ENCODE measurements at regions not wholly inside any gene's neighbourhood (a gene's known extent, or its start where the extent isn't known, plus 50 kb on each side); places are given as distances from the start of the nearest gene placed in this dataset.

DNA sequence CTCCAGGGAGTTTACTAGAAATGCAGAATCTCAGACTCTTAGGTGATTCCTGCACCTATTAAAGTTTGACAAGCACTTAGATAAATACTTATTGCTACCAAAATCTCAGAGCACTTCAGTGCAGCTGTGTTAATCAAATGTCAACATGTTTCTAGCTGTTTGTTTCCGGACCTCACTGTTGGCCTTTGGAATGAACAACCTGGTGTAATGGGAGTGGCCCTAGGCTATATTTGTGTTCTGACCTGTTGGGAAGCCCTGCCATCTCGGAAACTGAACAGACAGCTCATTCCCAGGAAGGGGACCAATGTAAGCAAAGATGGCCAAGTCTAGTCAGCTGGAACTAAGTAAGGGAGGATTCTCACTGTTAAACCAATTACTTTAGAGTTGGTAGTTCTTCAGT, 145.0 kb upstream of the SLC28A3 start:
- TF ChIP-seq, protein P1, sequence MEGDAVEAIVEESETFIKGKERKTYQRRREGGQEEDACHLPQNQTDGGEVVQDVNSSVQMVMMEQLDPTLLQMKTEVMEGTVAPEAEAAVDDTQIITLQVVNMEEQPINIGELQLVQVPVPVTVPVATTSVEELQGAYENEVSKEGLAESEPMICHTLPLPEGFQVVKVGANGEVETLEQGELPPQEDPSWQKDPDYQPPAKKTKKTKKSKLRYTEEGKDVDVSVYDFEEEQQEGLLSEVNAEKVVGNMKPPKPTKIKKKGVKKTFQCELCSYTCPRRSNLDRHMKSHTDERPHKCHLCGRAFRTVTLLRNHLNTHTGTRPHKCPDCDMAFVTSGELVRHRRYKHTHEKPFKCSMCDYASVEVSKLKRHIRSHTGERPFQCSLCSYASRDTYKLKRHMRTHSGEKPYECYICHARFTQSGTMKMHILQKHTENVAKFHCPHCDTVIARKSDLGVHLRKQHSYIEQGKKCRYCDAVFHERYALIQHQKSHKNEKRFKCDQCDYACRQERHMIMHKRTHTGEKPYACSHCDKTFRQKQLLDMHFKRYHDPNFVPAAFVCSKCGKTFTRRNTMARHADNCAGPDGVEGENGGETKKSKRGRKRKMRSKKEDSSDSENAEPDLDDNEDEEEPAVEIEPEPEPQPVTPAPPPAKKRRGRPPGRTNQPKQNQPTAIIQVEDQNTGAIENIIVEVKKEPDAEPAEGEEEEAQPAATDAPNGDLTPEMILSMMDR (IDR thresholded peaks at IDR 0.05; ENCODE audit: insufficient read depth, missing control alignments) = no peak
- DNase-seq (ENCODE audit: insufficient read length, low spot score) = no peak
- FAIRE-seq = no peak

DNA sequence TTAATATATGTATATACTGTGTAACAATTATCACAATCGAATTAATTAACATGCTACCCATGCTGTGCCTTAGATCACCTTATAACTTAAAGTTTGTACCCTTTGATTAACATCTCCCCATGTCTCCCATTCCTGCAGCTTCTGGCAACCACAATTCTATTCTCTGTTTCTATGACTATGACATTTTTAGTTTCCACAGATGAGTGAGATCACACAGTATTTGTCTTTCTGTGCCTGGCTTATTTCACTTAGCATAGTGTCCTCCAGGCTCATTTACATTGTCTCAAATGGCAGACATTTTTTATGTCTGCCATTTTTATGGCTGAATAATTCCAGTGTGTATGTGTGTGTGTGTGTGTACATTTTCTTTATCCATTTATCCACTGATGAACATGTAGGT, 146.1 kb upstream of the SLC28A3 start:
- DNase-seq (ENCODE audit: insufficient read length, low spot score) (no peak), FAIRE-seq (no peak)
- TF ChIP-seq, protein P1 (IDR thresholded peaks at IDR 0.05; ENCODE audit: insufficient read depth, missing control alignments) = no peak

- no peak for DNase-seq (ENCODE audit: insufficient read length, low spot score)
- no peak for FAIRE-seq
- TF ChIP-seq, protein P1 (IDR thresholded peaks at IDR 0.05; ENCODE audit: insufficient read depth, missing control alignments) = no peak
Observed at GRCh38 chr9:84490206-84490841, 149.8 kb upstream of the SLC28A3 start.

GRCh38 chr9:84490842-84491325, 150.3 kb upstream of the SLC28A3 start:
- DNase-seq (ENCODE audit: insufficient read length, low spot score) (no peak), FAIRE-seq (no peak)
- TF ChIP-seq, protein P1 (IDR thresholded peaks at IDR 0.05; ENCODE audit: insufficient read depth, missing control alignments) = no peak

- FAIRE-seq = no peak
- TF ChIP-seq, protein P1 (IDR thresholded peaks at IDR 0.05; ENCODE audit: insufficient read depth, missing control alignments) = no peak
Observed at GRCh38 chr9:84492366-84493159, 152.0 kb upstream of the SLC28A3 start.

GRCh38 chr9:84493284-84493947, 152.9 kb upstream of the SLC28A3 start:
- DNase-seq (ENCODE audit: insufficient read length, low spot score) (no peak), FAIRE-seq (no peak)
- TF ChIP-seq, protein P1 (IDR thresholded peaks at IDR 0.05; ENCODE audit: insufficient read depth, missing control alignments) = no peak

More at GRCh38 chr9:84492366-84493159, 152.0 kb upstream of the SLC28A3 start:
- no peak for DNase-seq (ENCODE audit: insufficient read length, low spot score)
